Mucosa of gallbladder (tissue), 1 donor: ENCODE measurements at regions not wholly inside any gene's neighbourhood (a gene's known extent, or its start where the extent isn't known, plus 50 kb on each side); places are given as distances from the start of the nearest gene placed in this dataset.
"Not testable (repeated sequence)": the region's sequence is repeated elsewhere in the genome, so short reads cannot be mapped to it uniquely, and the experiment has no call there.

Experiments
- DNase-seq: peaks from one replicate; pipeline ENCODE4 v3.0.0-alpha.2; 2020; ENCODE audit warnings: low spot score
- donor health status: DM: no; HTN: no; CAD: no.

GRCh38 chr20:54763366-54763765, 288.0 kb downstream of the DOK5 start:
- no peak for DNase-seq

- DNase-seq: no peak
Measured at GRCh38 chr20:54759589-54759988, 284.2 kb downstream of the DOK5 start.

GRCh38 chr20:54746796-54747195, 271.4 kb downstream of the DOK5 start:
- DNase-seq: no peak

GRCh38 chr20:54745780-54746179, 270.4 kb downstream of the DOK5 start:
- DNase-seq: no peak

- DNase-seq: no peak
Measured at GRCh38 chr20:54744097-54744496, 268.7 kb downstream of the DOK5 start.

GRCh38 chr20:54742193-54742592, 266.8 kb downstream of the DOK5 start:
- DNase-seq: no peak

- DNase-seq: no peak
Measured at GRCh38 chr20:54736421-54736820, 261.0 kb downstream of the DOK5 start.

GRCh38 chr20:54733687-54734086, 258.3 kb downstream of the DOK5 start:
- no peak for DNase-seq

GRCh38 chr20:54727490-54727889, 252.1 kb downstream of the DOK5 start:
- no peak for DNase-seq

GRCh38 chr20:54726687-54727300, 251.4 kb downstream of the DOK5 start:
- no peak for DNase-seq

- DNase-seq: not testable (repeated sequence)
Measured at GRCh38 chr20:54725266-54725665, 249.9 kb downstream of the DOK5 start.

- no peak for DNase-seq
Measured at GRCh38 chr20:54723723-54724122, 248.3 kb downstream of the DOK5 start.

GRCh38 chr20:54717983-54718382, 242.6 kb downstream of the DOK5 start:
- DNase-seq: no peak

GRCh38 chr20:54716790-54717189, 241.4 kb downstream of the DOK5 start:
- no peak for DNase-seq

- DNase-seq: no peak
Measured at GRCh38 chr20:54716174-54716747, 240.9 kb downstream of the DOK5 start.

GRCh38 chr20:54714817-54715216, 239.4 kb downstream of the DOK5 start:
- DNase-seq: no peak

GRCh38 chr20:54713727-54714126, 238.3 kb downstream of the DOK5 start:
- no peak for DNase-seq

GRCh38 chr20:54711071-54711470, 235.7 kb downstream of the DOK5 start:
- no peak for DNase-seq

- DNase-seq: no peak
Measured at GRCh38 chr20:54710341-54710740, 234.9 kb downstream of the DOK5 start.

GRCh38 chr20:54708229-54708628, 232.8 kb downstream of the DOK5 start:
- no peak for DNase-seq

- DNase-seq: no peak
Measured at GRCh38 chr20:54707801-54708200, 232.4 kb downstream of the DOK5 start.

GRCh38 chr20:54706581-54706980, 231.2 kb downstream of the DOK5 start:
- no peak for DNase-seq

- no peak for DNase-seq
Measured at GRCh38 chr20:54704032-54704635, 228.7 kb downstream of the DOK5 start.
